K562 (cell line): ENCODE measurements at regions not wholly inside any gene's neighbourhood (a gene's known extent, or its start where the extent isn't known, plus 50 kb on each side); places are given as distances from the start of the nearest gene placed in this dataset.

ENCODE experiments used
- TARDBP ChIP-seq: fragments of 450-650 bp; IDR thresholded peaks from 2 replicates; pipeline ENCODE4 v1.6.1; 2016
- ZNF354B ChIP-seq: fragments of 250-450 bp; sonication (Bioruptor Pico); IDR thresholded peaks from 2 replicates; pipeline ENCODE4 v1.4.0; 2020

- no peak for TF ChIP-seq TARDBP
- no peak for TF ChIP-seq ZNF354B (CRISPR knock-in tag)
Measured at GRCh38 chr22:48369789-48370507, 1457.7 kb downstream of the BRD1 start.
